Type B pancreatic cell (in vitro differentiated cells): ENCODE measurements at regions not wholly inside any gene's neighbourhood (a gene's known extent, or its start where the extent isn't known, plus 50 kb on each side); places are given as distances from the start of the nearest gene placed in this dataset.

ENCODE experiments used
- DNase-seq: peaks from one replicate; pipeline ENCODE4 v3.0.0; 2021; ENCODE audit warnings: mixed read lengths; ENCODE audit not compliant: unreplicated experiment; ENCODE audit errors: extremely low spot score
- H3K27ac Mint-ChIP-seq: 2 replicates; pipeline ENCODE4 v1.8.0; 2021; ENCODE audit warnings: mild to moderate bottlenecking, mixed read lengths
- H3K27me3 Mint-ChIP-seq: 2 replicates; pipeline ENCODE4 v1.8.0; 2021; ENCODE audit warnings: mixed read lengths
- H3K36me3 Mint-ChIP-seq: 2 replicates; pipeline ENCODE4 v1.8.0; 2021; ENCODE audit warnings: mixed read lengths
- H3K4me1 Mint-ChIP-seq: one replicate; pipeline ENCODE4 v1.8.0; 2021; ENCODE audit warnings: mixed read lengths; ENCODE audit not compliant: unreplicated experiment
- H3K4me3 Mint-ChIP-seq: 2 replicates; pipeline ENCODE4 v1.8.0; 2021; ENCODE audit warnings: mild to moderate bottlenecking, mixed read lengths
- H3K9me3 Mint-ChIP-seq: 2 replicates; pipeline ENCODE4 v1.8.0; 2021; ENCODE audit warnings: mixed read lengths
- TF ChIP-seq, protein P1 (sequence below): fragments of 200-600 bp; sonication (generic); conservative IDR thresholded peaks from 2 replicates; pipeline ENCODE4 v1.5.0; 2021; ENCODE audit warnings: antibody characterized with exemption, mild to moderate bottlenecking

DNA sequence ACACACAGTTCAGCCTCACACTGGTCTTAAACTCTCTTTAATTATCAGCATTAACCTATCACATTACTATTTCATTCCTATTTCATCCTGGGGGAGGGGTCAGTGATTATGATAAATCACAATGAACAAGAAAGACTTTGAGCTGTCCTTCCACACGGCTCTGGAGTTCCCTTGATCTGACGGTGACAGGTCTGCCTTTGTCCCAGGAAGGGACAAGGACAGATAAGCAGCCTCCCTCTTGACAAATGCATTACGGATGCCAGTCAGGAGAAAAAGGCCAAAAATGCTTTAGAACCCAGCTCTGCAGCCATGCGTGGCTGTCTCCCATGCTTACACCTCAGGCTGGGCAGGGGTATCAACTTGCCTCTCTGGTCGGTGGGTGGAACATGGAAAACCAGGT is 281.7 kb downstream of the BCL11A start:
- Mint-ChIP-seq H3K4me1 (peaks cover 11% of the 10 kb centered on the region), H3K27ac (peak overlapping the region; percentile 2), H3K9me3 (no peaks in the 10 kb centered on the region), H3K4me3 (peak overlapping the region; percentile 3), H3K36me3 (no peaks in the 10 kb centered on the region), H3K27me3 (no peaks in the 10 kb centered on the region)
- no peak for DNase-seq
- TF ChIP-seq, protein P1, sequence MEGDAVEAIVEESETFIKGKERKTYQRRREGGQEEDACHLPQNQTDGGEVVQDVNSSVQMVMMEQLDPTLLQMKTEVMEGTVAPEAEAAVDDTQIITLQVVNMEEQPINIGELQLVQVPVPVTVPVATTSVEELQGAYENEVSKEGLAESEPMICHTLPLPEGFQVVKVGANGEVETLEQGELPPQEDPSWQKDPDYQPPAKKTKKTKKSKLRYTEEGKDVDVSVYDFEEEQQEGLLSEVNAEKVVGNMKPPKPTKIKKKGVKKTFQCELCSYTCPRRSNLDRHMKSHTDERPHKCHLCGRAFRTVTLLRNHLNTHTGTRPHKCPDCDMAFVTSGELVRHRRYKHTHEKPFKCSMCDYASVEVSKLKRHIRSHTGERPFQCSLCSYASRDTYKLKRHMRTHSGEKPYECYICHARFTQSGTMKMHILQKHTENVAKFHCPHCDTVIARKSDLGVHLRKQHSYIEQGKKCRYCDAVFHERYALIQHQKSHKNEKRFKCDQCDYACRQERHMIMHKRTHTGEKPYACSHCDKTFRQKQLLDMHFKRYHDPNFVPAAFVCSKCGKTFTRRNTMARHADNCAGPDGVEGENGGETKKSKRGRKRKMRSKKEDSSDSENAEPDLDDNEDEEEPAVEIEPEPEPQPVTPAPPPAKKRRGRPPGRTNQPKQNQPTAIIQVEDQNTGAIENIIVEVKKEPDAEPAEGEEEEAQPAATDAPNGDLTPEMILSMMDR = no peak

DNA sequence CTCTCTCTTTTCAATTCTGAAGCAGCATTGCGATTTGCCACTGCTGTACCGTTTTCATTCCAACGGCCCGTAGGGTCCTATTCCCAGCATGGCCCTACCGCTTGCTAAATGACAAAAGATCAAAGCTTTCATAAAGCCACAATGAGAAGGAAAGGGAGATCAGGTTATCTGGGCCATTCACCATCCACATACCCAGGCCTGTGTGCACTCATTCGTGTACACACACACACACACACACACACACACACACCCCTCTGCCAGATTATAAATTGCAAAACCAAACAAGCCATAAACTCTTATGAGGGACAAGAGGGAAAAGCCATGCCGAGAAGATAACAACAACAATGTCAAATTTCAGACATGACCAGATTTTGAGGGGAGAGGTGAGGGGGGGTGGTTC is 282.3 kb downstream of the BCL11A start:
- TF ChIP-seq, protein P1 = no peak
- no peaks in the 10 kb centered on the region for H3K36me3 Mint-ChIP-seq
- no peak overlapping the region for H3K4me3 Mint-ChIP-seq
- no peak overlapping the region for H3K27ac Mint-ChIP-seq
- H3K4me1 Mint-ChIP-seq = peaks cover 11% of the 10 kb centered on the region
- no peaks in the 10 kb centered on the region for H3K27me3 Mint-ChIP-seq
- DNase-seq = no peak
- peaks cover 5% of the 10 kb centered on the region for H3K9me3 Mint-ChIP-seq

DNA sequence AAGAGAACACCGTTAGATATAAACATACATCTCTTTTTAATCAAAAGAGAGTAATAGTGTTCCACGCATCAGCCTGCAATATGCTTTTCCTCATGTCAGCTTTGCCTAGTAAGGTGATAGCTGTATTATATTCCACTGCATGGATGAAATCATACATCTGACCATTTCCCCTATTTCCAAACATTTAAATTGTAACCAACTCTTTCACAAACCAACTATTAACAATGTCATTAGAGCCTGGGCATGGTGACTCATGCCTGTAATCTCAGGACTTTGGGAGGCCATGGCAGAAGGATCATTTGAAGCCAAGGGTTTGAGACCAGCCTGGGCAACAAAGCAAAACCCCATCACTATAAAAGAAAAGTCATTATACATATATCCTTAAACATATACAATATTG is 284.8 kb downstream of the BCL11A start:
- H3K27me3 Mint-ChIP-seq = peaks cover 4% of the 10 kb centered on the region
- no peak overlapping the region for H3K27ac Mint-ChIP-seq
- peaks cover 21% of the 10 kb centered on the region for H3K4me1 Mint-ChIP-seq
- H3K9me3 Mint-ChIP-seq = peaks cover 11% of the 10 kb centered on the region
- DNase-seq = no peak
- H3K4me3 Mint-ChIP-seq = no peak overlapping the region
- TF ChIP-seq, protein P1 = no peak
- H3K36me3 Mint-ChIP-seq = peaks cover 4% of the 10 kb centered on the region

DNA sequence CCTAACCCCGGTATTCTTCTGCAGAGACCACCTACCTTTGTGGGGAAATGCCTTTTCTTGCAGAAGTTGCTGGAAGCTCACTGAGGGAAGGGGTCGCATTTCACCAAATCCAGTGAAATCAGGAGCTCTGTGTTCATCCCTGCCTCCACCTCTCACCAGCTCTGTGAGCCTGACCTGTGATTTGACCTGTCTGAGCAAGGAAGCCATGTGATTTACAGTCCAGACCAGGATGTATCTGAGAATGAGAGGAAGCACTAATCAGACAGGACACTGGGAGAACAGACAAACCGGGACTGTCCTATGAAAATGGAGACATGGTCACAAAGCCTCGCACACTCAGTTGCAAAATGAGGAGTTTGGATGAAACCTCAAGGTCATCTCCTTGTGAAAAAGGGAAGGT is 285.4 kb downstream of the BCL11A start:
- peaks cover 4% of the 10 kb centered on the region for H3K36me3 Mint-ChIP-seq
- peaks cover 22% of the 10 kb centered on the region for H3K4me1 Mint-ChIP-seq
- H3K4me3 Mint-ChIP-seq = no peak overlapping the region
- TF ChIP-seq, protein P1 = no peak
- DNase-seq = no peak
- peaks cover 4% of the 10 kb centered on the region for H3K27me3 Mint-ChIP-seq
- no peak overlapping the region for H3K27ac Mint-ChIP-seq
- peaks cover 11% of the 10 kb centered on the region for H3K9me3 Mint-ChIP-seq

DNA sequence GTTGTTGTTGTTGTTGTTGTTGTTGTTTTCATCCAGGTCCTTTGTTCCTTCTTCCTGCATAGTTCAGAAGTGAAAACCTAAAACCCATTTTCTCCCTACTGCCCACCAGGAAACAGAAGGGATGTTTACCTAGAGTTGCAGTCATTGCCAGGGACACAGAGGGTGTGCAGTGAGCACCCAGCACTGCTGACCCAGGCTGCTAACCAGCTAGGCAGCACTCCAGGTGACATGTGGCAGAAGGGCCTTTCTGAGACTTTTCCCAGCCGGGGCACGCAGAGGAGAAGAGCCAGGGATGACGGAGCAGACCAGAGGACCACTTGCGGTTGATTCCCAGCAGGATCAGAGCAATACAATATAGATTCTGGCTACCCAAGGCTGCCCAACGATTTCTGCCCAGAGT is 286.3 kb downstream of the BCL11A start:
- H3K9me3 Mint-ChIP-seq = peaks cover 11% of the 10 kb centered on the region
- peaks cover 4% of the 10 kb centered on the region for H3K27me3 Mint-ChIP-seq
- H3K36me3 Mint-ChIP-seq = peaks cover 4% of the 10 kb centered on the region
- H3K4me3 Mint-ChIP-seq = no peak overlapping the region
- H3K27ac Mint-ChIP-seq = no peak overlapping the region
- TF ChIP-seq, protein P1 = no peak
- peaks cover 22% of the 10 kb centered on the region for H3K4me1 Mint-ChIP-seq
- DNase-seq = no peak

- no peak for DNase-seq
- TF ChIP-seq, protein P1 = no peak
- H3K27me3 Mint-ChIP-seq = peaks cover 4% of the 10 kb centered on the region
- H3K4me3 Mint-ChIP-seq = no peak overlapping the region
- H3K9me3 Mint-ChIP-seq = peaks cover 11% of the 10 kb centered on the region
- no peak overlapping the region for H3K27ac Mint-ChIP-seq
- peaks cover 4% of the 10 kb centered on the region for H3K36me3 Mint-ChIP-seq
- peaks cover 16% of the 10 kb centered on the region for H3K4me1 Mint-ChIP-seq
Measured at GRCh38 chr2:60262178-60262577, 291.3 kb downstream of the BCL11A start.
